ENCODE measurements at regions not wholly inside any gene's neighbourhood (a gene's known extent, or its start where the extent isn't known, plus 50 kb on each side); places are given as distances from the start of the nearest gene placed in this dataset.

- TF ChIP-seq ZSCAN29 (CRISPR knock-in tag; conservative IDR thresholded peaks at IDR 0.05) (peak; percentile 95; the same call in 1 of the 2 replicates), ZNF503 (CRISPR knock-in tag; IDR thresholded peaks at IDR 0.05) (peak; percentile 97), ARNT (IDR thresholded peaks at IDR 0.05) (no peak), ZNF124 (CRISPR knock-in tag; IDR thresholded peaks at IDR 0.05) (peak; percentile 88), NPAS2 (CRISPR knock-in tag; IDR thresholded peaks at IDR 0.05; ENCODE audit: borderline replicate concordance) (no peak), FOSL1 (CRISPR knock-in tag; IDR thresholded peaks at IDR 0.05; ENCODE audit: borderline replicate concordance) (peak; percentile 97), ZNF720 (CRISPR knock-in tag; IDR thresholded peaks at IDR 0.05) (no peak), TOPORS (CRISPR knock-in tag; IDR thresholded peaks at IDR 0.05) (0 out of 2 replicates have a peak, but pooled peaks have one; percentile 43), BRD4 (CRISPR knock-in tag; IDR thresholded peaks at IDR 0.05) (peak; percentile 75), PLSCR1 (CRISPR knock-in tag; IDR thresholded peaks at IDR 0.05; ENCODE audit: borderline replicate concordance) (no peak), BCL6 (CRISPR knock-in tag; IDR thresholded peaks at IDR 0.05) (peak; percentile 98), ZNF383 (CRISPR knock-in tag; IDR thresholded peaks at IDR 0.05; ENCODE audit: borderline replicate concordance) (no peak; the same call in 1 of the 2 replicates), RNF219 (CRISPR knock-in tag; IDR thresholded peaks at IDR 0.05) (peak; percentile 45)
- TF ChIP-seq, protein P1, sequence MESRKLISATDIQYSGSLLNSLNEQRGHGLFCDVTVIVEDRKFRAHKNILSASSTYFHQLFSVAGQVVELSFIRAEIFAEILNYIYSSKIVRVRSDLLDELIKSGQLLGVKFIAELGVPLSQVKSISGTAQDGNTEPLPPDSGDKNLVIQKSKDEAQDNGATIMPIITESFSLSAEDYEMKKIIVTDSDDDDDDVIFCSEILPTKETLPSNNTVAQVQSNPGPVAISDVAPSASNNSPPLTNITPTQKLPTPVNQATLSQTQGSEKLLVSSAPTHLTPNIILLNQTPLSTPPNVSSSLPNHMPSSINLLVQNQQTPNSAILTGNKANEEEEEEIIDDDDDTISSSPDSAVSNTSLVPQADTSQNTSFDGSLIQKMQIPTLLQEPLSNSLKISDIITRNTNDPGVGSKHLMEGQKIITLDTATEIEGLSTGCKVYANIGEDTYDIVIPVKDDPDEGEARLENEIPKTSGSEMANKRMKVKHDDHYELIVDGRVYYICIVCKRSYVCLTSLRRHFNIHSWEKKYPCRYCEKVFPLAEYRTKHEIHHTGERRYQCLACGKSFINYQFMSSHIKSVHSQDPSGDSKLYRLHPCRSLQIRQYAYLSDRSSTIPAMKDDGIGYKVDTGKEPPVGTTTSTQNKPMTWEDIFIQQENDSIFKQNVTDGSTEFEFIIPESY (CRISPR knock-in tag; IDR thresholded peaks at IDR 0.05), result peak; percentile 33; the same call in 1 of the 2 replicates
- TF ChIP-seq, protein P2, sequence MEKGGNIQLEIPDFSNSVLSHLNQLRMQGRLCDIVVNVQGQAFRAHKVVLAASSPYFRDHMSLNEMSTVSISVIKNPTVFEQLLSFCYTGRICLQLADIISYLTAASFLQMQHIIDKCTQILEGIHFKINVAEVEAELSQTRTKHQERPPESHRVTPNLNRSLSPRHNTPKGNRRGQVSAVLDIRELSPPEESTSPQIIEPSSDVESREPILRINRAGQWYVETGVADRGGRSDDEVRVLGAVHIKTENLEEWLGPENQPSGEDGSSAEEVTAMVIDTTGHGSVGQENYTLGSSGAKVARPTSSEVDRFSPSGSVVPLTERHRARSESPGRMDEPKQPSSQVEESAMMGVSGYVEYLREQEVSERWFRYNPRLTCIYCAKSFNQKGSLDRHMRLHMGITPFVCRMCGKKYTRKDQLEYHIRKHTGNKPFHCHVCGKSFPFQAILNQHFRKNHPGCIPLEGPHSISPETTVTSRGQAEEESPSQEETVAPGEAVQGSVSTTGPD (CRISPR knock-in tag; IDR thresholded peaks at IDR 0.05), result peak; percentile 96
Measured at GRCh38 chr20:22511943-22512910, 72.1 kb downstream of the FOXA2 start (continued).

All from HepG2 (cell line).